Panc1 (cell line): ENCODE measurements at regions not wholly inside any gene's neighbourhood (a gene's known extent, or its start where the extent isn't known, plus 50 kb on each side); places are given as distances from the start of the nearest gene placed in this dataset.

ENCODE experiments used
- ATAC-seq: fragments of 200-7000 bp; cut with Tn5 transposase; 2 replicates; pipeline ENCODE4 v1.9.1; 2020; ENCODE audit warnings: mild to moderate bottlenecking, moderate library complexity
- BruUV-seq: library from RNA; stranded (reverse); fragments of 400-500 nt; replicated peaks from 2 replicates; lab custom pipeline; 2021; lab: Mats Ljungman, UMichigan
- CTCF ChIA-PET: fragments of 300-600 bp; sonication (Branson Sonifier 250); formaldehyde crosslinking; loops from one replicate; lab custom pipeline; 2022; ENCODE audit warnings: antibody characterized with exemption; lab: Charles Lee
- POLR2A ChIA-PET: fragments of 300-600 bp; sonication (Branson Sonifier 250); formaldehyde crosslinking; loops from one replicate; lab custom pipeline; 2022; ENCODE audit warnings: antibody characterized with exemption; lab: Charles Lee
- DNase-seq: peaks from one replicate; pipeline ENCODE4 v3.0.0-alpha.2; 2010; ENCODE audit warnings: low read depth, low spot score
- H3K27ac ChIP-seq: 2 replicates; pipeline ENCODE4 v1.5.1; 2011; ENCODE audit warnings: mild to moderate bottlenecking, low read length, inconsistent platforms
- H3K27me3 ChIP-seq: fragments of 200-500 bp; sonication (Bioruptor generic); 2 replicates; pipeline ENCODE4 v1.6.0; 2014; ENCODE audit warnings: low read length, inconsistent platforms; ENCODE audit not compliant: control insufficient read depth, insufficient read depth
- H3K36me3 ChIP-seq: fragments of 200-500 bp; sonication (Bioruptor generic); 2 replicates; pipeline ENCODE4 v1.5.1; 2014; ENCODE audit warnings: inconsistent platforms, mild to moderate bottlenecking, low read length, moderate library complexity; ENCODE audit not compliant: control insufficient read depth, insufficient read depth
- H3K4me1 ChIP-seq: 2 replicates; pipeline ENCODE4 v1.5.1; 2011; ENCODE audit warnings: inconsistent platforms, mild to moderate bottlenecking, low read length, moderate library complexity; ENCODE audit not compliant: control insufficient read depth, insufficient read depth
- H3K4me3 ChIP-seq, 2 experiments: 2 replicates each; pipeline ENCODE4 v1.5.1; 2011 to 2012; ENCODE audit warnings: low read depth in 2 of 2, low read length in 2 of 2, mild to moderate bottlenecking in 2 of 2, inconsistent platforms in 1 of 2, moderate library complexity in 1 of 2
- H3K9me3 ChIP-seq: fragments of 200-500 bp; sonication (Bioruptor generic); 2 replicates; pipeline ENCODE4 v1.5.1; 2014; ENCODE audit warnings: low read depth, mild to moderate bottlenecking, inconsistent platforms, low read length, moderate library complexity; ENCODE audit not compliant: control insufficient read depth, insufficient read depth
- POLR2AphosphoS5 ChIP-seq: IDR thresholded peaks from 2 replicates; pipeline ENCODE4 v1.6.1; 2012; ENCODE audit warnings: mild to moderate bottlenecking, low read depth, low read length, moderate library complexity
- SIN3A ChIP-seq: IDR thresholded peaks from 2 replicates; pipeline ENCODE4 v1.6.1; 2012; ENCODE audit warnings: low read depth, mild to moderate bottlenecking, low read length, moderate library complexity, borderline replicate concordance; ENCODE audit not compliant: insufficient read depth
- TCF7L2 ChIP-seq: IDR thresholded peaks from 2 replicates; pipeline ENCODE4 v1.6.1; 2011; ENCODE audit warnings: mild to moderate bottlenecking, low read depth, low read length, inconsistent platforms
- in situ Hi-C: cut with HindIII; loops from 2 replicates; pipeline ENCODE4 v1.10.0; 2016; ENCODE audit warnings: low sequenced_read_pairs, low pct_unique_long_range_greater_than_20kb
- intact Hi-C: fragments of 100-400 bp; cut with micrococcal nuclease; formaldehyde crosslinking; loops from one replicate; pipeline ENCODE4 v1.10.0; 2022; ENCODE audit not compliant: unreplicated experiment
- TF ChIP-seq, protein P1 (sequence below), 2 experiments: IDR thresholded peaks; 2 replicates each; pipeline ENCODE4 v1.6.1; 2011 to 2012; ENCODE audit warnings: low read depth in 2 of 2, control low read depth in 1 of 2, low read length in 1 of 2, mild to moderate bottlenecking in 1 of 2, moderate library complexity in 1 of 2; ENCODE audit not compliant: insufficient read depth in 1 of 2
- TF ChIP-seq, protein P2 (sequence below): fragments of 450-650 bp; IDR thresholded peaks from 2 replicates; pipeline ENCODE4 v1.5.1; 2017; ENCODE audit warnings: mild to moderate bottlenecking

DNA sequence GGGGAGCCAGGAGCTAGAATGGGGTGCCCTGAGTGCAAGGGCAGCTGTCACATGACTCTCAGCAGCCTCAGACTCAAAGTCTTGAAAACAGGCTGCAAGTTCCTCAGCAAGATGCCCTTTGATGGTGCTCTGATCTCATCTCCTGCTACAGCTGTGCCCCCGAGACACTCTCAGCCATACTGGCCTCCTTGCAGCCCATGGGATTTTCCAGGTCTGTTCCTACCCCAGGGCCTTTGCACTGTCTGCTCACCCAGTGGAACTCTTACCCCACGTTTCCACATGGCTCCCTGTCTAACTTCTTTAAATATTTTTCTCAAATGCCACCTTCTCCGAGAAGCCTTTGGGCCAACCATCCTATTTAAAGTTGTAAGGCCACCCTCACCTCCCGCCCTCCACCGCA lies 146.9 kb downstream of the C16orf95 start:
- no peak for DNase-seq
- TF ChIP-seq SIN3A, result no peak
- no peak for TF ChIP-seq TCF7L2
- no peak for TF ChIP-seq POLR2AphosphoS5
- TF ChIP-seq, protein P1, sequence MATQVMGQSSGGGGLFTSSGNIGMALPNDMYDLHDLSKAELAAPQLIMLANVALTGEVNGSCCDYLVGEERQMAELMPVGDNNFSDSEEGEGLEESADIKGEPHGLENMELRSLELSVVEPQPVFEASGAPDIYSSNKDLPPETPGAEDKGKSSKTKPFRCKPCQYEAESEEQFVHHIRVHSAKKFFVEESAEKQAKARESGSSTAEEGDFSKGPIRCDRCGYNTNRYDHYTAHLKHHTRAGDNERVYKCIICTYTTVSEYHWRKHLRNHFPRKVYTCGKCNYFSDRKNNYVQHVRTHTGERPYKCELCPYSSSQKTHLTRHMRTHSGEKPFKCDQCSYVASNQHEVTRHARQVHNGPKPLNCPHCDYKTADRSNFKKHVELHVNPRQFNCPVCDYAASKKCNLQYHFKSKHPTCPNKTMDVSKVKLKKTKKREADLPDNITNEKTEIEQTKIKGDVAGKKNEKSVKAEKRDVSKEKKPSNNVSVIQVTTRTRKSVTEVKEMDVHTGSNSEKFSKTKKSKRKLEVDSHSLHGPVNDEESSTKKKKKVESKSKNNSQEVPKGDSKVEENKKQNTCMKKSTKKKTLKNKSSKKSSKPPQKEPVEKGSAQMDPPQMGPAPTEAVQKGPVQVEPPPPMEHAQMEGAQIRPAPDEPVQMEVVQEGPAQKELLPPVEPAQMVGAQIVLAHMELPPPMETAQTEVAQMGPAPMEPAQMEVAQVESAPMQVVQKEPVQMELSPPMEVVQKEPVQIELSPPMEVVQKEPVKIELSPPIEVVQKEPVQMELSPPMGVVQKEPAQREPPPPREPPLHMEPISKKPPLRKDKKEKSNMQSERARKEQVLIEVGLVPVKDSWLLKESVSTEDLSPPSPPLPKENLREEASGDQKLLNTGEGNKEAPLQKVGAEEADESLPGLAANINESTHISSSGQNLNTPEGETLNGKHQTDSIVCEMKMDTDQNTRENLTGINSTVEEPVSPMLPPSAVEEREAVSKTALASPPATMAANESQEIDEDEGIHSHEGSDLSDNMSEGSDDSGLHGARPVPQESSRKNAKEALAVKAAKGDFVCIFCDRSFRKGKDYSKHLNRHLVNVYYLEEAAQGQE (IDR thresholded peaks at IDR 0.05; ENCODE audit: insufficient read depth in 1 of 2, low read depth in 2 of 2, low read length in 1 of 2), result no peak
- Histone ChIP-seq H3K27me3 (no peaks in the 10 kb centered on the region), H3K27ac (no peak overlapping the region), H3K4me3 (no peak overlapping the region), H3K4me1 (no peaks in the 10 kb centered on the region), H3K9me3 (no peaks in the 10 kb centered on the region), H3K36me3 (no peaks in the 10 kb centered on the region)
- intact Hi-C loops, result no loop called here
- no TSS peak for BruUV-seq
- in situ Hi-C loops, result no loop called here
- POLR2A ChIA-PET, result no interaction called here
- CTCF ChIA-PET, result no interaction called here
- no peak for ATAC-seq

GRCh38 chr16:87171723-87172122 lies 145.5 kb downstream of the C16orf95 start:
- Histone ChIP-seq H3K36me3 (no peaks in the 10 kb centered on the region), H3K27me3 (no peaks in the 10 kb centered on the region), H3K9me3 (no peaks in the 10 kb centered on the region), H3K27ac (no peak overlapping the region), H3K4me1 (no peaks in the 10 kb centered on the region), H3K4me3 (no peak overlapping the region)
- in situ Hi-C loops (no loop called here), intact Hi-C loops (no loop called here)
- CTCF ChIA-PET, result no interaction called here
- DNase-seq (no peak), ATAC-seq (no peak)
- no TSS peak for BruUV-seq
- no peak for TF ChIP-seq TCF7L2
- no peak for TF ChIP-seq SIN3A
- TF ChIP-seq, protein P2, sequence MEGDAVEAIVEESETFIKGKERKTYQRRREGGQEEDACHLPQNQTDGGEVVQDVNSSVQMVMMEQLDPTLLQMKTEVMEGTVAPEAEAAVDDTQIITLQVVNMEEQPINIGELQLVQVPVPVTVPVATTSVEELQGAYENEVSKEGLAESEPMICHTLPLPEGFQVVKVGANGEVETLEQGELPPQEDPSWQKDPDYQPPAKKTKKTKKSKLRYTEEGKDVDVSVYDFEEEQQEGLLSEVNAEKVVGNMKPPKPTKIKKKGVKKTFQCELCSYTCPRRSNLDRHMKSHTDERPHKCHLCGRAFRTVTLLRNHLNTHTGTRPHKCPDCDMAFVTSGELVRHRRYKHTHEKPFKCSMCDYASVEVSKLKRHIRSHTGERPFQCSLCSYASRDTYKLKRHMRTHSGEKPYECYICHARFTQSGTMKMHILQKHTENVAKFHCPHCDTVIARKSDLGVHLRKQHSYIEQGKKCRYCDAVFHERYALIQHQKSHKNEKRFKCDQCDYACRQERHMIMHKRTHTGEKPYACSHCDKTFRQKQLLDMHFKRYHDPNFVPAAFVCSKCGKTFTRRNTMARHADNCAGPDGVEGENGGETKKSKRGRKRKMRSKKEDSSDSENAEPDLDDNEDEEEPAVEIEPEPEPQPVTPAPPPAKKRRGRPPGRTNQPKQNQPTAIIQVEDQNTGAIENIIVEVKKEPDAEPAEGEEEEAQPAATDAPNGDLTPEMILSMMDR, result no peak
- POLR2A ChIA-PET, result no interaction called here

- Histone ChIP-seq H3K4me1 (no peaks in the 10 kb centered on the region), H3K9me3 (no peaks in the 10 kb centered on the region), H3K27me3 (no peaks in the 10 kb centered on the region), H3K36me3 (no peaks in the 10 kb centered on the region), H3K4me3 (no peak overlapping the region), H3K27ac (no peak overlapping the region)
- CTCF ChIA-PET, result no interaction called here
- no TSS peak for BruUV-seq
- POLR2A ChIA-PET, result interaction anchor here (0.6 kb wide), 1 partner anchor 12 kb away, joined by 3 read pairs; no protein-coding TSS in a partner anchor
- intact Hi-C loops (no loop called here), in situ Hi-C loops (no loop called here)
- DNase-seq (no peak), ATAC-seq (no peak)
- TF ChIP-seq SIN3A (no peak), TCF7L2 (no peak), POLR2AphosphoS5 (no peak)
- TF ChIP-seq, protein P2, result no peak
- TF ChIP-seq, protein P1 (IDR thresholded peaks at IDR 0.05; ENCODE audit: insufficient read depth in 1 of 2, low read depth in 2 of 2, low read length in 1 of 2), result no peak
These were observed 144.6 kb downstream of the C16orf95 start for GRCh38 chr16:87172632-87173031.
